ENCODE measurements at regions not wholly inside any gene's neighbourhood (a gene's known extent, or its start where the extent isn't known, plus 50 kb on each side); places are given as distances from the start of the nearest gene placed in this dataset.

GRCh38 chr2:239700686-239701345 is 300.0 kb upstream of the HDAC4 start:
- DNase-seq = no peak

GRCh38 chr2:239697399-239698164 is 296.8 kb upstream of the HDAC4 start:
- no peak for DNase-seq

GRCh38 chr2:239696559-239697207 is 295.9 kb upstream of the HDAC4 start:
- DNase-seq = no peak

- no peak for DNase-seq
Observed at GRCh38 chr2:239695728-239696240, 295.0 kb upstream of the HDAC4 start.

- no peak for DNase-seq
Observed at GRCh38 chr2:239695106-239695727, 294.4 kb upstream of the HDAC4 start.

- DNase-seq = no peak
Observed at GRCh38 chr2:239694487-239694886, 293.7 kb upstream of the HDAC4 start.

- no peak for DNase-seq
Observed at GRCh38 chr2:239693761-239694415, 293.1 kb upstream of the HDAC4 start.

GRCh38 chr2:239693330-239693729 is 292.5 kb upstream of the HDAC4 start:
- DNase-seq = no peak

- no peak for DNase-seq
Observed at GRCh38 chr2:239692919-239693318, 292.1 kb upstream of the HDAC4 start.

- no peak for DNase-seq
Observed at GRCh38 chr2:239692362-239692851, 291.6 kb upstream of the HDAC4 start.

- DNase-seq = no peak
Observed at GRCh38 chr2:239691720-239692119, 290.9 kb upstream of the HDAC4 start.

- DNase-seq = no peak
Observed at GRCh38 chr2:239690651-239691631, 290.1 kb upstream of the HDAC4 start.

- no peak for DNase-seq
Observed at GRCh38 chr2:239689985-239690384, 289.2 kb upstream of the HDAC4 start.

- DNase-seq = no peak
Observed at GRCh38 chr2:239689410-239689809, 288.6 kb upstream of the HDAC4 start.

- DNase-seq = no peak
Observed at GRCh38 chr2:239688840-239689239, 288.0 kb upstream of the HDAC4 start.

GRCh38 chr2:239688122-239688681 is 287.4 kb upstream of the HDAC4 start:
- DNase-seq = no peak

- no peak for DNase-seq
Observed at GRCh38 chr2:239687441-239687840, 286.6 kb upstream of the HDAC4 start.

- no peak for DNase-seq
Observed at GRCh38 chr2:239685965-239686364, 285.1 kb upstream of the HDAC4 start.

GRCh38 chr2:239685556-239685955 is 284.7 kb upstream of the HDAC4 start:
- DNase-seq = no peak

GRCh38 chr2:239684996-239685395 is 284.2 kb upstream of the HDAC4 start:
- DNase-seq = no peak

- DNase-seq = no peak
Observed at GRCh38 chr2:239684271-239684810, 283.5 kb upstream of the HDAC4 start.

Data from CD4-positive, alpha-beta T cell treated with Interferon gamma for 1 hour (primary cell).